HepG2 (cell line): ENCODE measurements at regions not wholly inside any gene's neighbourhood (a gene's known extent, or its start where the extent isn't known, plus 50 kb on each side); places are given as distances from the start of the nearest gene placed in this dataset.

Source experiments
- ATAC-seq: fragments of 200-7000 bp; cut with Tn5 transposase; 3 replicates; pipeline ENCODE4 v1.9.1; 2020; ENCODE audit warnings: mild to moderate bottlenecking, moderate library complexity
- BruUV-seq: library from RNA; stranded (reverse); fragments of 400-500 nt; replicated peaks from 2 replicates; lab custom pipeline; 2021; lab: Mats Ljungman, UMichigan
- CTCF ChIA-PET: fragments of 300-600 bp; formaldehyde crosslinking; extraction: SDS; loops from one replicate; lab custom pipeline; 2021; ENCODE audit warnings: low total read pairs, inconsistent platforms, low intra/inter-chr PET ratio; lab: Yijun Ruan, JAX
- POLR2A ChIA-PET: fragments of 350-600 bp; sonication (Branson Sonifier 250); formaldehyde crosslinking; loops from one replicate; lab custom pipeline; 2020; ENCODE audit warnings: antibody characterized with exemption, inconsistent platforms; lab: Yijun Ruan, JAX
- DNase-seq: peaks from one replicate; pipeline ENCODE4 v3.0.0-alpha.2; 2015; ENCODE audit warnings: low spot score
- FAIRE-seq: peaks from 3 replicates; lab custom pipeline; 2011; peaks lifted over from hg19 to GRCh38; lab: Jason Lieb, UNC
- H2AFZ ChIP-seq: one replicate; pipeline ENCODE4 v1.6.1; 2011; ENCODE audit warnings: low read length, inconsistent platforms
- H3K27ac ChIP-seq: fragments of 300-600 bp; 3 replicates; pipeline ENCODE4 v1.8.0; 2011; ENCODE audit warnings: mixed run types, mild to moderate bottlenecking, mixed read lengths, low read length, inconsistent platforms; ENCODE audit not compliant: insufficient read depth; ENCODE audit errors: extremely low read length
- H3K27me3 ChIP-seq, 2 experiments: fragments of 200-600 bp in 1 of 2; 2 replicates in 1 of 2; 3 replicates in 1 of 2; pipeline versions ENCODE4 v1.6.0 to v1.8.0; 2011; ENCODE audit warnings: low read length in 2 of 2, mild to moderate bottlenecking in 2 of 2, moderate library complexity in 2 of 2, inconsistent platforms in 1 of 2; ENCODE audit not compliant: insufficient read depth in 2 of 2, control insufficient read depth in 1 of 2
- H3K36me3 ChIP-seq, 2 experiments: fragments of 200-600 bp in 1 of 2; replicated peaks in 1 of 2; 2 replicates in 1 of 2; 3 replicates in 1 of 2; pipeline versions ENCODE4 v1.5.1 to v1.8.0; 2011; ENCODE audit warnings: low read length in 2 of 2, inconsistent platforms in 1 of 2; ENCODE audit not compliant: insufficient read depth in 2 of 2, control insufficient read depth in 1 of 2
- H3K4me1 ChIP-seq: 2 replicates; pipeline ENCODE4 v1.5.1; 2012; ENCODE audit warnings: low read length, inconsistent platforms; ENCODE audit not compliant: insufficient read depth
- H3K4me2 ChIP-seq: 2 replicates; pipeline ENCODE4 v1.6.0; 2011; ENCODE audit warnings: low read depth, low read length, inconsistent platforms
- H3K4me3 ChIP-seq, 3 experiments: fragments of 200-600 bp in 1 of 3; sonication (generic), shearing (Covaris generic) in 1 of 3; replicated peaks in 1 of 3; 2 replicates each; pipeline ENCODE4 v1.5.1; 2011 to 2016; ENCODE audit warnings: low read length in 3 of 3, inconsistent platforms in 2 of 3, low read depth in 2 of 3, mild to moderate bottlenecking in 2 of 3, control low read depth in 1 of 3, mixed read lengths in 1 of 3; ENCODE audit not compliant: insufficient read depth in 1 of 3
- H3K79me2 ChIP-seq: one replicate; pipeline ENCODE4 v1.6.1; 2011; ENCODE audit warnings: low read length, inconsistent platforms; ENCODE audit not compliant: insufficient read depth
- H3K9ac ChIP-seq: 2 replicates; pipeline ENCODE4 v1.6.0; 2011; ENCODE audit warnings: mild to moderate bottlenecking, low read depth, low read length, inconsistent platforms; ENCODE audit not compliant: insufficient read depth
- H3K9me3 ChIP-seq: 2 replicates; pipeline ENCODE4 v1.5.1; 2012; ENCODE audit warnings: mild to moderate bottlenecking, low read length
- H4K20me1 ChIP-seq: 2 replicates; pipeline ENCODE4 v1.6.0; 2011; ENCODE audit warnings: inconsistent platforms, mild to moderate bottlenecking, low read length, moderate library complexity; ENCODE audit not compliant: insufficient read depth
- GPN1 ChIP-seq: sonication (generic); formaldehyde crosslinking; IDR thresholded peaks from 2 replicates; pipeline ENCODE4 v1.5.1; 2020; ENCODE audit warnings: missing genetic modification reagents, borderline replicate concordance
- KAT2B ChIP-seq: fragments of 150-350 bp; IDR thresholded peaks from 2 replicates; pipeline ENCODE4 v1.6.1; 2014; ENCODE audit warnings: low read depth, low read length, borderline replicate concordance
- MZF1 ChIP-seq: sonication (generic); formaldehyde crosslinking; IDR thresholded peaks from 2 replicates; pipeline ENCODE4 v1.8.1; 2023; ENCODE audit warnings: mild to moderate bottlenecking, missing genetic modification reagents, borderline replicate concordance
- NR2F6 ChIP-seq, 2 experiments: IDR thresholded peaks; 2 replicates each; pipeline ENCODE4 v1.6.1; 2016; ENCODE audit warnings: antibody characterized with exemption in 1 of 2, mild to moderate bottlenecking in 1 of 2
- RAD51 ChIP-seq: fragments of 450-650 bp; IDR thresholded peaks from 2 replicates; pipeline ENCODE4 v1.6.1; 2016; ENCODE audit warnings: borderline replicate concordance
- SRSF9 ChIP-seq: fragments of 200-400 bp; formaldehyde crosslinking; IDR thresholded peaks from 2 replicates; pipeline ENCODE4 v1.6.1; 2018; ENCODE audit warnings: borderline replicate concordance, mild to moderate bottlenecking, low read depth, low read length; ENCODE audit not compliant: insufficient read depth, poor library complexity, severe bottlenecking
- USF2 ChIP-seq, 2 experiments: sonication (generic) in 1 of 2; formaldehyde crosslinking in 1 of 2; IDR thresholded peaks; 2 replicates each; pipeline versions ENCODE4 v1.5.1 to v1.6.1; 2011 to 2020; ENCODE audit warnings: borderline replicate concordance in 1 of 2, low read depth in 1 of 2, low read length in 1 of 2, mild to moderate bottlenecking in 1 of 2, missing genetic modification reagents in 1 of 2, moderate library complexity in 1 of 2
- ZBTB43 ChIP-seq: sonication (generic); formaldehyde crosslinking; conservative IDR thresholded peaks from 2 replicates; pipeline ENCODE4 v1.4.0; 2020; ENCODE audit warnings: missing genetic modification reagents
- ZNF337 ChIP-seq: sonication (generic); formaldehyde crosslinking; IDR thresholded peaks from 2 replicates; pipeline ENCODE4 v1.5.1; 2020; ENCODE audit warnings: missing genetic modification reagents, low read depth, mild to moderate bottlenecking, borderline replicate concordance
- ZNF83 ChIP-seq: sonication (generic); formaldehyde crosslinking; IDR thresholded peaks from 2 replicates; pipeline ENCODE4 v1.4.0; 2020; ENCODE audit warnings: missing genetic modification reagents, mild to moderate bottlenecking, borderline replicate concordance
- WGBS: methylation state at CpG from one replicate; pipeline ENCODE4 v1.1.6; 2017; ENCODE audit warnings: low lambda C conversion rate; 5-methylcytosine and 5-hydroxymethylcytosine counted together
- in situ Hi-C: cut with HindIII; loops from 2 replicates; pipeline ENCODE4 v1.10.0; 2017; ENCODE audit warnings: low pct_unique_long_range_greater_than_20kb; ENCODE audit not compliant: extremely low pct_ligation_motif_present
- intact Hi-C: fragments of 100-400 bp; cut with micrococcal nuclease; formaldehyde crosslinking; loops from one replicate; pipeline ENCODE4 v1.10.0; 2022; ENCODE audit not compliant: unreplicated experiment
- TF ChIP-seq, protein P1 (sequence below): sonication (generic); formaldehyde crosslinking; IDR thresholded peaks from 2 replicates; pipeline ENCODE4 v1.8.1; 2023; ENCODE audit warnings: mild to moderate bottlenecking, missing genetic modification reagents
- TF ChIP-seq, protein P2 (sequence below): sonication (generic); formaldehyde crosslinking; IDR thresholded peaks from 2 replicates; pipeline ENCODE4 v1.4.0; 2020; ENCODE audit warnings: missing genetic modification reagents

DNA sequence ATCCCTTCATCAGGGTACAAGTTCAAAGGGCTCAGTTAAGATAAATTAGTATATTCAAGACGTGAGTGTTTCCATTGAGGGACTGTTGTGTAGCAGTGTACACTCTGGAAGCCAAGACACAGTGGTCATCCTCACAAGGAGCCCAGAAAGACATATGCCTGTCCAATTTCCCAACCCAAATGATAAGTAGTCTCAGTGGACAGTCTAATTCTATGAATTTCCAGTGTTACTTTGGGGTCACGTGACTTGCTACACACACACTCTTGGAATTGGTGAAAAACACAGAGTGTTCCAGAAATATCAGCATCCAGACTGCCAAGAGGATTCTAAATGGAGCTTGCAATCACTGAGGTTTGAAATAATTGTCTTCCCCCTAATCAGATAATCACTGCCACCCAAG is 365.1 kb downstream of the WDR11 start:
- no peaks in the 10 kb centered on the region; a peak in 1 of 5 replicates for H3K27me3 ChIP-seq

More for the DNA sequence above, 365.1 kb downstream of the WDR11 start:
- intact Hi-C loops = no loop called here
- ChIA-PET POLR2A (no interaction called here), CTCF (no interaction called here)
- Histone ChIP-seq H3K4me1 (no peaks in the 10 kb centered on the region), H3K4me3 (no peak overlapping the region), H3K4me2 (no peak overlapping the region), H4K20me1 (no peaks in the 10 kb centered on the region), H3K36me3 (no peaks in the 10 kb centered on the region), H3K9ac (no peak overlapping the region), H3K27ac (no peak overlapping the region), H3K79me2 (no peaks in the 10 kb centered on the region), H2AFZ (no peak overlapping the region), H3K9me3 (no peaks in the 10 kb centered on the region)
- no peak for DNase-seq
- peak; percentile 52; the same call in 1 of the 2 replicates for TF ChIP-seq USF2 (IDR thresholded peaks at IDR 0.05; ENCODE audit: low read depth, low read length)
- no peak for TF ChIP-seq USF2 (CRISPR knock-in tag; IDR thresholded peaks at IDR 0.05; ENCODE audit: borderline replicate concordance)
- TF ChIP-seq, protein P1, sequence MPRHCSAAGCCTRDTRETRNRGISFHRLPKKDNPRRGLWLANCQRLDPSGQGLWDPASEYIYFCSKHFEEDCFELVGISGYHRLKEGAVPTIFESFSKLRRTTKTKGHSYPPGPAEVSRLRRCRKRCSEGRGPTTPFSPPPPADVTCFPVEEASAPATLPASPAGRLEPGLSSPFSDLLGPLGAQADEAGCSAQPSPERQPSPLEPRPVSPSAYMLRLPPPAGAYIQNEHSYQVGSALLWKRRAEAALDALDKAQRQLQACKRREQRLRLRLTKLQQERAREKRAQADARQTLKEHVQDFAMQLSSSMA (CRISPR knock-in tag) = no peak
- no peak for TF ChIP-seq ZNF83 (CRISPR knock-in tag)
- no peak for TF ChIP-seq KAT2B
- TF ChIP-seq, protein P2, sequence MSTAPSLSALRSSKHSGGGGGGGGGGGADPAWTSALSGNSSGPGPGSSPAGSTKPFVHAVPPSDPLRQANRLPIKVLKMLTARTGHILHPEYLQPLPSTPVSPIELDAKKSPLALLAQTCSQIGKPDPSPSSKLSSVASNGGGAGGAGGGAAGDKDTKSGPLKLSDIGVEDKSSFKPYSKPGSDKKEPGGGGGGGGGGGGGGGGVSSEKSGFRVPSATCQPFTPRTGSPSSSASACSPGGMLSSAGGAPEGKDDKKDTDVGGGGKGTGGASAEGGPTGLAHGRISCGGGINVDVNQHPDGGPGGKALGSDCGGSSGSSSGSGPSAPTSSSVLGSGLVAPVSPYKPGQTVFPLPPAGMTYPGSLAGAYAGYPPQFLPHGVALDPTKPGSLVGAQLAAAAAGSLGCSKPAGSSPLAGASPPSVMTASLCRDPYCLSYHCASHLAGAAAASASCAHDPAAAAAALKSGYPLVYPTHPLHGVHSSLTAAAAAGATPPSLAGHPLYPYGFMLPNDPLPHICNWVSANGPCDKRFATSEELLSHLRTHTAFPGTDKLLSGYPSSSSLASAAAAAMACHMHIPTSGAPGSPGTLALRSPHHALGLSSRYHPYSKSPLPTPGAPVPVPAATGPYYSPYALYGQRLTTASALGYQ = no peak
- TF ChIP-seq MZF1 (CRISPR knock-in tag) = no peak
- peak; percentile 77 for TF ChIP-seq RAD51
- TF ChIP-seq ZBTB43 (CRISPR knock-in tag) = no peak
- no peak for TF ChIP-seq NR2F6 (IDR thresholded peaks at IDR 0.05)
- TF ChIP-seq NR2F6 (CRISPR knock-in tag; IDR thresholded peaks at IDR 0.05) = no peak
- no peak for TF ChIP-seq SRSF9
- no peak for TF ChIP-seq GPN1 (CRISPR knock-in tag)
- no peak for TF ChIP-seq ZNF337 (CRISPR knock-in tag)
- FAIRE-seq = no peak
- BruUV-seq = no TSS peak
- no peak for ATAC-seq
- 13% methylated on average over 2 of the region's 2 CpGs for WGBS
- in situ Hi-C loops = no loop called here
